ENCODE measurements at regions not wholly inside any gene's neighbourhood (a gene's known extent, or its start where the extent isn't known, plus 50 kb on each side); places are given as distances from the start of the nearest gene placed in this dataset.
A peak's percentile ranks its signal among the peaks of the same experiment; 100 is the strongest.

DNA sequence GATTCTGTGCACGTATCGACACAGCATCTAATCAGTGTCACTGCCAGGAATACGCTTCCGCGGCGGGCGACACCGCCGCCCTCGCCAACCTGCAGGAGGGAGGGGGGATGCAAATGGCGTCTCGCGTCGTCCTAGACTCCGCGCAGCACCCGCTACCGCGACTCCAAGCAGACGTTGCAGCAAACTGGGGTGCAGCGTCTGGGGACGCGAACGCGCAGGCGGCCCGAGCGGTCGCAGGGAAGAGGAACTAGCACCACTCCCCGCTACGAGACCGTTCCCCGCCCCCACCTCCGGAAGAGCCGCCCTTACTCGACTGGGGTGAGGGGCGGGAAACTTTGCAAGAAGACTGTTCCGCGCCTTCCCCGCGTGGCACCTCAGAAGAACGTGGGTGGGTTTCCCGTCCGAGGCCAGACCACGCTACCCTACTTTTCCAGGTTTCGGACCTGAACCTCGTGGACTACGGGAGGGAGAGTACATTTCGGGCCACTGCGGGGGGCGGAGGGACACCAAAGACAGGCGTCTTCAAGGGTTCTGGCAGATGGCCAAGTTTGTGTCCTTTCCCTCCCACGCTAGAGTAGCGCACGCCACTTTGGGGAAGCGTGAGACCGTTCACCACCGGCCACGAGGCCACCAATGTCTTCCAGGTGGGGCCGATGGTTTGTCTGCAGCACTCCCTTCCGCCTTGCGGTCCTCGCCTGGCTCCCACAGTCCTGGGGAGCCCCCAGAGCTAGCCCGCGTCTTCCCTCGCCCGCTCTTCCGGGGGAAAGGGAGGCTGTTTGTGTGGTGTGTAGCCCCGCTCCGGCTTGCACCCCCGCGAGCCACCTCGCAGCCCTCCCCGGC is 78.0 kb upstream of the BCOR start (continued):
- TF ChIP-seq, protein P1, sequence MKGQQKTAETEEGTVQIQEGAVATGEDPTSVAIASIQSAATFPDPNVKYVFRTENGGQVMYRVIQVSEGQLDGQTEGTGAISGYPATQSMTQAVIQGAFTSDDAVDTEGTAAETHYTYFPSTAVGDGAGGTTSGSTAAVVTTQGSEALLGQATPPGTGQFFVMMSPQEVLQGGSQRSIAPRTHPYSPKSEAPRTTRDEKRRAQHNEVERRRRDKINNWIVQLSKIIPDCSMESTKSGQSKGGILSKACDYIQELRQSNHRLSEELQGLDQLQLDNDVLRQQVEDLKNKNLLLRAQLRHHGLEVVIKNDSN (IDR thresholded peaks at IDR 0.05; ENCODE audit: borderline replicate concordance, low read depth), result no peak
- no peak for TF ChIP-seq TAF1 (IDR thresholded peaks at IDR 0.05; ENCODE audit: borderline replicate concordance, low read depth, low read length)
- TF ChIP-seq ELF1 (IDR thresholded peaks at IDR 0.05), result no peak
- TF ChIP-seq, protein P2, sequence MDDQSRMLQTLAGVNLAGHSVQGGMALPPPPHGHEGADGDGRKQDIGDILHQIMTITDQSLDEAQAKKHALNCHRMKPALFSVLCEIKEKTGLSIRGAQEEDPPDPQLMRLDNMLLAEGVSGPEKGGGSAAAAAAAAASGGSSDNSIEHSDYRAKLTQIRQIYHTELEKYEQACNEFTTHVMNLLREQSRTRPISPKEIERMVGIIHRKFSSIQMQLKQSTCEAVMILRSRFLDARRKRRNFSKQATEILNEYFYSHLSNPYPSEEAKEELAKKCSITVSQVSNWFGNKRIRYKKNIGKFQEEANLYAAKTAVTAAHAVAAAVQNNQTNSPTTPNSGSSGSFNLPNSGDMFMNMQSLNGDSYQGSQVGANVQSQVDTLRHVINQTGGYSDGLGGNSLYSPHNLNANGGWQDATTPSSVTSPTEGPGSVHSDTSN (IDR thresholded peaks at IDR 0.05), result no peak
- no peak; the same call in 1 of the 2 replicates for TF ChIP-seq FOXJ3 (CRISPR knock-in tag; IDR thresholded peaks at IDR 0.05)
- no peak for TF ChIP-seq JUND (IDR thresholded peaks at IDR 0.05)
- TF ChIP-seq, protein P3, sequence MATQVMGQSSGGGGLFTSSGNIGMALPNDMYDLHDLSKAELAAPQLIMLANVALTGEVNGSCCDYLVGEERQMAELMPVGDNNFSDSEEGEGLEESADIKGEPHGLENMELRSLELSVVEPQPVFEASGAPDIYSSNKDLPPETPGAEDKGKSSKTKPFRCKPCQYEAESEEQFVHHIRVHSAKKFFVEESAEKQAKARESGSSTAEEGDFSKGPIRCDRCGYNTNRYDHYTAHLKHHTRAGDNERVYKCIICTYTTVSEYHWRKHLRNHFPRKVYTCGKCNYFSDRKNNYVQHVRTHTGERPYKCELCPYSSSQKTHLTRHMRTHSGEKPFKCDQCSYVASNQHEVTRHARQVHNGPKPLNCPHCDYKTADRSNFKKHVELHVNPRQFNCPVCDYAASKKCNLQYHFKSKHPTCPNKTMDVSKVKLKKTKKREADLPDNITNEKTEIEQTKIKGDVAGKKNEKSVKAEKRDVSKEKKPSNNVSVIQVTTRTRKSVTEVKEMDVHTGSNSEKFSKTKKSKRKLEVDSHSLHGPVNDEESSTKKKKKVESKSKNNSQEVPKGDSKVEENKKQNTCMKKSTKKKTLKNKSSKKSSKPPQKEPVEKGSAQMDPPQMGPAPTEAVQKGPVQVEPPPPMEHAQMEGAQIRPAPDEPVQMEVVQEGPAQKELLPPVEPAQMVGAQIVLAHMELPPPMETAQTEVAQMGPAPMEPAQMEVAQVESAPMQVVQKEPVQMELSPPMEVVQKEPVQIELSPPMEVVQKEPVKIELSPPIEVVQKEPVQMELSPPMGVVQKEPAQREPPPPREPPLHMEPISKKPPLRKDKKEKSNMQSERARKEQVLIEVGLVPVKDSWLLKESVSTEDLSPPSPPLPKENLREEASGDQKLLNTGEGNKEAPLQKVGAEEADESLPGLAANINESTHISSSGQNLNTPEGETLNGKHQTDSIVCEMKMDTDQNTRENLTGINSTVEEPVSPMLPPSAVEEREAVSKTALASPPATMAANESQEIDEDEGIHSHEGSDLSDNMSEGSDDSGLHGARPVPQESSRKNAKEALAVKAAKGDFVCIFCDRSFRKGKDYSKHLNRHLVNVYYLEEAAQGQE (IDR thresholded peaks at IDR 0.05; ENCODE audit: low read depth, low read length), result no peak
- TF ChIP-seq FOSL2 (IDR thresholded peaks at IDR 0.05; ENCODE audit: borderline replicate concordance, low read depth), result no peak
- TF ChIP-seq EP300 (IDR thresholded peaks at IDR 0.05; ENCODE audit: borderline replicate concordance in 1 of 2, low read depth in 1 of 2, low read length in 1 of 2), result no peak
- TF ChIP-seq TEAD4 (IDR thresholded peaks at IDR 0.05; ENCODE audit: borderline replicate concordance, insufficient read depth), result no peak
- TF ChIP-seq, protein P4, sequence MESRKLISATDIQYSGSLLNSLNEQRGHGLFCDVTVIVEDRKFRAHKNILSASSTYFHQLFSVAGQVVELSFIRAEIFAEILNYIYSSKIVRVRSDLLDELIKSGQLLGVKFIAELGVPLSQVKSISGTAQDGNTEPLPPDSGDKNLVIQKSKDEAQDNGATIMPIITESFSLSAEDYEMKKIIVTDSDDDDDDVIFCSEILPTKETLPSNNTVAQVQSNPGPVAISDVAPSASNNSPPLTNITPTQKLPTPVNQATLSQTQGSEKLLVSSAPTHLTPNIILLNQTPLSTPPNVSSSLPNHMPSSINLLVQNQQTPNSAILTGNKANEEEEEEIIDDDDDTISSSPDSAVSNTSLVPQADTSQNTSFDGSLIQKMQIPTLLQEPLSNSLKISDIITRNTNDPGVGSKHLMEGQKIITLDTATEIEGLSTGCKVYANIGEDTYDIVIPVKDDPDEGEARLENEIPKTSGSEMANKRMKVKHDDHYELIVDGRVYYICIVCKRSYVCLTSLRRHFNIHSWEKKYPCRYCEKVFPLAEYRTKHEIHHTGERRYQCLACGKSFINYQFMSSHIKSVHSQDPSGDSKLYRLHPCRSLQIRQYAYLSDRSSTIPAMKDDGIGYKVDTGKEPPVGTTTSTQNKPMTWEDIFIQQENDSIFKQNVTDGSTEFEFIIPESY (IDR thresholded peaks at IDR 0.05; ENCODE audit: borderline replicate concordance, low read depth), result no peak
- peak; percentile 66 for TF ChIP-seq NFIC (IDR thresholded peaks at IDR 0.05; ENCODE audit: borderline replicate concordance)
- no peak for TF ChIP-seq SMC3 (IDR thresholded peaks at IDR 0.05; ENCODE audit: low read depth, low read length)
- peak; percentile 43 for TF ChIP-seq GATA2 (CRISPR knock-in tag; IDR thresholded peaks at IDR 0.05)
- 0 out of 2 replicates have a peak, but pooled peaks have one; percentile 8 for TF ChIP-seq RAD21 (IDR thresholded peaks at IDR 0.05; ENCODE audit: low read length)
- TF ChIP-seq RFX5 (IDR thresholded peaks at IDR 0.05; ENCODE audit: low read length), result no peak
- no peak for TF ChIP-seq FOXM1 (IDR thresholded peaks at IDR 0.05; ENCODE audit: low read depth)
- TF ChIP-seq CHD2 (IDR thresholded peaks at IDR 0.05; ENCODE audit: low read length, partially characterized antibody), result no peak
- TF ChIP-seq MXI1 (IDR thresholded peaks at IDR 0.05; ENCODE audit: low read depth, low read length), result no peak; the same call in 1 of the 2 replicates
- TF ChIP-seq GABPA (IDR thresholded peaks at IDR 0.05; ENCODE audit: low read depth), result no peak
- TF ChIP-seq, protein P5, sequence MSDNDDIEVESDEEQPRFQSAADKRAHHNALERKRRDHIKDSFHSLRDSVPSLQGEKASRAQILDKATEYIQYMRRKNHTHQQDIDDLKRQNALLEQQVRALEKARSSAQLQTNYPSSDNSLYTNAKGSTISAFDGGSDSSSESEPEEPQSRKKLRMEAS (IDR thresholded peaks at IDR 0.05; ENCODE audit: low read depth), result no peak

All from SK-N-SH (cell line).